DND-41 (cell line): ENCODE measurements at regions not wholly inside any gene's neighbourhood (a gene's known extent, or its start where the extent isn't known, plus 50 kb on each side); places are given as distances from the start of the nearest gene placed in this dataset.

ENCODE experiments used
- ATAC-seq: fragments of 200-7000 bp; cut with Tn5 transposase; 3 replicates; pipeline ENCODE4 v1.9.1; 2021; ENCODE audit warnings: low read depth; ENCODE audit not compliant: insufficient read depth
- DNase-seq: peaks from one replicate; pipeline ENCODE4 v3.0.0-alpha.2; 2020
- H2AFZ ChIP-seq: 2 replicates; pipeline ENCODE4 v1.6.0; 2012; ENCODE audit warnings: low read depth, low read length
- H3K27ac ChIP-seq: 2 replicates; pipeline ENCODE4 v1.5.1; 2012; ENCODE audit warnings: low read length, inconsistent platforms
- H3K27me3 ChIP-seq: fragments of 200-600 bp; sonication (generic); 2 replicates; pipeline ENCODE4 v1.6.0; 2012; ENCODE audit warnings: low read length, mild to moderate bottlenecking, inconsistent platforms; ENCODE audit not compliant: insufficient read depth, poor library complexity
- H3K36me3 ChIP-seq: 2 replicates; pipeline ENCODE4 v1.5.1; 2012; ENCODE audit warnings: low read length, inconsistent platforms; ENCODE audit not compliant: insufficient read depth
- H3K4me1 ChIP-seq: 2 replicates; pipeline ENCODE4 v1.5.1; 2012; ENCODE audit warnings: mild to moderate bottlenecking, low read length; ENCODE audit not compliant: insufficient read depth
- H3K4me2 ChIP-seq: 2 replicates; pipeline ENCODE4 v1.6.0; 2012; ENCODE audit warnings: mild to moderate bottlenecking, moderate library complexity, low read length, inconsistent platforms; ENCODE audit not compliant: insufficient read depth
- H3K4me3 ChIP-seq, 2 experiments: fragments of 200-600 bp in 1 of 2; shearing (Covaris generic) in 1 of 2; 2 replicates each; pipeline ENCODE4 v1.5.1; 2012 to 2016; ENCODE audit warnings: inconsistent platforms in 2 of 2, low read length in 2 of 2, mild to moderate bottlenecking in 2 of 2, low read depth in 1 of 2, moderate library complexity in 1 of 2
- H3K79me2 ChIP-seq: 2 replicates; pipeline ENCODE4 v1.6.0; 2012; ENCODE audit warnings: low read length, inconsistent platforms; ENCODE audit not compliant: insufficient read depth
- H3K9ac ChIP-seq: 2 replicates; pipeline ENCODE4 v1.6.0; 2012; ENCODE audit warnings: low read depth, mild to moderate bottlenecking, inconsistent platforms, low read length, moderate library complexity
- H3K9me3 ChIP-seq: 2 replicates; pipeline ENCODE4 v1.5.1; 2012; ENCODE audit warnings: low read length, moderate library complexity, mild to moderate bottlenecking, inconsistent platforms; ENCODE audit not compliant: insufficient read depth, severe bottlenecking
- H4K20me1 ChIP-seq: 2 replicates; pipeline ENCODE4 v1.6.0; 2012; ENCODE audit warnings: low read length; ENCODE audit not compliant: insufficient read depth
- EZH2 ChIP-seq: IDR thresholded peaks from 3 replicates; pipeline ENCODE4 v1.6.1; 2012; ENCODE audit warnings: borderline replicate concordance, low read depth, mild to moderate bottlenecking, moderate library complexity, low read length, inconsistent platforms; ENCODE audit not compliant: severe bottlenecking
- TF ChIP-seq, protein P1 (sequence below): IDR thresholded peaks from 2 replicates; pipeline ENCODE4 v1.5.1; 2012; ENCODE audit warnings: borderline replicate concordance, low read length, moderate library complexity, mild to moderate bottlenecking; ENCODE audit not compliant: poor library complexity, severe bottlenecking; ENCODE audit errors: extremely low read depth

- DNase-seq: no peak
- Histone ChIP-seq H4K20me1 (no peaks in the 10 kb centered on the region), H3K36me3 (no peaks in the 10 kb centered on the region)
Measured at GRCh38 chr11:91407842-91408241, 816.8 kb upstream of the FAT3 start.

DNA sequence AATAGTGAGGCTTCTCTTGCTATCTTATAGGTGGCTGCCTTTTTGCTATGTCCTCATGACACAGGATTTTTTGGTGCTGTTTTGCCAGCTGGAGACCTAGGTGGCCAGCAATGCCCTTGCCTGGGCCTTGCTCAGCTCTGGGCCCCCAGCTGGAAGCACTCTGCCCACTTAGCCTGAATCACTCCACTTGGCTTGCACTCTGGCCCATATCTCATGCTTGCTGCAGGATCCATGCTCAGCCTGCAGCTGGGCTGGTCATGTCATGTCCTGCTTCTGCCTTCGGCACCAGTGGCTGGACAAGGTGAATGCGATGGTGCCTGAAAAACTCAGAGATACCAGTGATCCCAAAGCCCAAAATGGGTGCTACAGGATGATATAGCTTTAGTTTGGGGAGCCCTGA lies 818.6 kb upstream of the FAT3 start:
- ATAC-seq: no peak
- no peaks in the 10 kb centered on the region for H4K20me1 ChIP-seq
- H2AFZ ChIP-seq: no peak overlapping the region

More at GRCh38 chr11:91407842-91408241, 816.8 kb upstream of the FAT3 start:
- ATAC-seq: no peak
- Histone ChIP-seq H3K9ac (no peak overlapping the region), H3K4me1 (no peaks in the 10 kb centered on the region), H3K27ac (no peak overlapping the region), H3K4me3 (no peak overlapping the region), H2AFZ (no peak overlapping the region), H3K79me2 (no peaks in the 10 kb centered on the region), H3K27me3 (no peaks in the 10 kb centered on the region), H3K9me3 (no peaks in the 10 kb centered on the region), H3K4me2 (no peak overlapping the region)
- no peak for TF ChIP-seq EZH2
- TF ChIP-seq, protein P1, sequence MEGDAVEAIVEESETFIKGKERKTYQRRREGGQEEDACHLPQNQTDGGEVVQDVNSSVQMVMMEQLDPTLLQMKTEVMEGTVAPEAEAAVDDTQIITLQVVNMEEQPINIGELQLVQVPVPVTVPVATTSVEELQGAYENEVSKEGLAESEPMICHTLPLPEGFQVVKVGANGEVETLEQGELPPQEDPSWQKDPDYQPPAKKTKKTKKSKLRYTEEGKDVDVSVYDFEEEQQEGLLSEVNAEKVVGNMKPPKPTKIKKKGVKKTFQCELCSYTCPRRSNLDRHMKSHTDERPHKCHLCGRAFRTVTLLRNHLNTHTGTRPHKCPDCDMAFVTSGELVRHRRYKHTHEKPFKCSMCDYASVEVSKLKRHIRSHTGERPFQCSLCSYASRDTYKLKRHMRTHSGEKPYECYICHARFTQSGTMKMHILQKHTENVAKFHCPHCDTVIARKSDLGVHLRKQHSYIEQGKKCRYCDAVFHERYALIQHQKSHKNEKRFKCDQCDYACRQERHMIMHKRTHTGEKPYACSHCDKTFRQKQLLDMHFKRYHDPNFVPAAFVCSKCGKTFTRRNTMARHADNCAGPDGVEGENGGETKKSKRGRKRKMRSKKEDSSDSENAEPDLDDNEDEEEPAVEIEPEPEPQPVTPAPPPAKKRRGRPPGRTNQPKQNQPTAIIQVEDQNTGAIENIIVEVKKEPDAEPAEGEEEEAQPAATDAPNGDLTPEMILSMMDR: no peak

GRCh38 chr11:91404344-91404743 lies 820.3 kb upstream of the FAT3 start:
- Histone ChIP-seq H3K9ac (no peak overlapping the region), H3K9me3 (no peaks in the 10 kb centered on the region), H2AFZ (no peak overlapping the region), H3K4me3 (no peak overlapping the region), H3K36me3 (no peaks in the 10 kb centered on the region), H3K4me2 (no peak overlapping the region), H3K27ac (no peak overlapping the region), H3K27me3 (no peaks in the 10 kb centered on the region), H4K20me1 (no peaks in the 10 kb centered on the region), H3K4me1 (no peaks in the 10 kb centered on the region), H3K79me2 (no peaks in the 10 kb centered on the region)
- DNase-seq (no peak), ATAC-seq (no peak)
- TF ChIP-seq EZH2: no peak
- TF ChIP-seq, protein P1: no peak

More for the DNA sequence above, 818.6 kb upstream of the FAT3 start:
- DNase-seq: no peak
- Histone ChIP-seq H3K4me1 (no peaks in the 10 kb centered on the region), H3K4me3 (no peak overlapping the region), H3K27ac (no peak overlapping the region), H3K36me3 (no peaks in the 10 kb centered on the region), H3K4me2 (no peak overlapping the region), H3K9me3 (no peaks in the 10 kb centered on the region), H3K79me2 (no peaks in the 10 kb centered on the region), H3K27me3 (no peaks in the 10 kb centered on the region), H3K9ac (no peak overlapping the region)
- TF ChIP-seq EZH2: no peak
- TF ChIP-seq, protein P1: no peak

DNA sequence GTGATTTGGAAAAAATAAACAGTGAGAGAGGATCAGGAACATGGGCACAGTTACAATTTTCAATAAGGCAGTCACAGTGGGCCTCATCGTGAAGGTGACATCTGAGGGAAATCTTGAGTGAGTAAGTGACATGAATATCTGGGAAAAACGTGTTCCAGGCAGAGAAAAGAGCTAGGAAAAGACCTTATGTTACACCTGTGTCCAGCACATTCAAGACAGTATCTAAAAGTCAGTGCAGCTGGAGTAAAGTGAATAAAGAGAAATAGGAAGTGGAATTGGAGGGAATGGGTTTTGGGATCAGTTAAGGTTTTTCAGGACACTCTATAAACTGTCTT lies 827.5 kb upstream of the FAT3 start:
- no peaks in the 10 kb centered on the region for H3K79me2 ChIP-seq

More for the DNA sequence above, 827.5 kb upstream of the FAT3 start:
- no peak overlapping the region for H3K4me2 ChIP-seq
- no peak overlapping the region for H3K27ac ChIP-seq
- no peak for ATAC-seq
- no peak overlapping the region for H2AFZ ChIP-seq
- DNase-seq: no peak
- no peak overlapping the region for H3K4me3 ChIP-seq
- H3K9me3 ChIP-seq: no peaks in the 10 kb centered on the region
- H4K20me1 ChIP-seq: no peaks in the 10 kb centered on the region
- TF ChIP-seq EZH2: no peak
- TF ChIP-seq, protein P1: no peak
- no peaks in the 10 kb centered on the region for H3K36me3 ChIP-seq
- no peaks in the 10 kb centered on the region for H3K27me3 ChIP-seq
- no peaks in the 10 kb centered on the region for H3K4me1 ChIP-seq
- no peak overlapping the region for H3K9ac ChIP-seq
